Cardiac muscle cell (in vitro differentiated cells and primary cell): ENCODE measurements at regions not wholly inside any gene's neighbourhood (a gene's known extent, or its start where the extent isn't known, plus 50 kb on each side); places are given as distances from the start of the nearest gene placed in this dataset.

Source experiments
- DNase-seq, 2 donors: peaks; one replicate each; pipeline versions ENCODE4 v3.0.0 to v3.0.0-alpha.2; 2010 to 2017; ENCODE audit warnings: low read depth in 1 of 2, low spot score in 1 of 2
- H3K27ac ChIP-seq: fragments of 200-600 bp; sonication (generic); 2 replicates; pipeline ENCODE4 v1.5.1; 2016
- H3K27me3 ChIP-seq: fragments of 200-600 bp; sonication (generic); 2 replicates; pipeline ENCODE4 v1.6.0; 2016; ENCODE audit warnings: control low read depth
- H3K36me3 ChIP-seq: fragments of 200-600 bp; sonication (generic); 2 replicates; pipeline ENCODE4 v1.5.1; 2016; ENCODE audit warnings: control low read depth
- H3K4me1 ChIP-seq: fragments of 200-600 bp; sonication (generic); 2 replicates; pipeline ENCODE4 v1.8.1; 2017; ENCODE audit warnings: low read depth, mild to moderate bottlenecking, mixed run types
- H3K4me3 ChIP-seq: fragments of 200-600 bp; sonication (generic); 2 replicates; pipeline ENCODE4 v1.5.1; 2016; ENCODE audit warnings: mild to moderate bottlenecking
- H3K9me3 ChIP-seq: fragments of 200-600 bp; sonication (generic); 2 replicates; pipeline ENCODE4 v1.5.1; 2017; ENCODE audit warnings: low read depth, mild to moderate bottlenecking, control low read depth
- TF ChIP-seq, protein P1 (sequence below): IDR thresholded peaks from 2 replicates; pipeline ENCODE4 v1.5.1; 2012; ENCODE audit warnings: low read depth, mild to moderate bottlenecking, low read length

DNA sequence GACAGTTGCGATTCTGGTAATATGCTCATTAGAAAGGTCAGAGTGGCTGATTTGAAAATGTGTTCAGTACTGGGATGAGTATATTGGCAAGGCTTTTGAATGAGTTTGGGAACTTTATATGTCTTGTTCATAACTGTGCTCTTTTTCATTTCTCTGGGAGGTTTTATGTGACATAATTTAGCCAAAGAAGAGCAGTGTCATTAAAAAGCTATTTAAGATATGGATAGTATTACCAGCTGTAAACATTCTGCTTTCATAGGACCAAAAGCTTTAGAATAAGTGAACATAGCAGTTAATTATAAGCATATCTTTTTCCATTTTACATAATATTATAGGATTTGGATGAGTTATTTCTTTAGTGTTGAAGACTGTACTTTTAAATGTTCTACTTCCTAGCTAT, 260.4 kb downstream of the TTC6 start:
- TF ChIP-seq, protein P1, sequence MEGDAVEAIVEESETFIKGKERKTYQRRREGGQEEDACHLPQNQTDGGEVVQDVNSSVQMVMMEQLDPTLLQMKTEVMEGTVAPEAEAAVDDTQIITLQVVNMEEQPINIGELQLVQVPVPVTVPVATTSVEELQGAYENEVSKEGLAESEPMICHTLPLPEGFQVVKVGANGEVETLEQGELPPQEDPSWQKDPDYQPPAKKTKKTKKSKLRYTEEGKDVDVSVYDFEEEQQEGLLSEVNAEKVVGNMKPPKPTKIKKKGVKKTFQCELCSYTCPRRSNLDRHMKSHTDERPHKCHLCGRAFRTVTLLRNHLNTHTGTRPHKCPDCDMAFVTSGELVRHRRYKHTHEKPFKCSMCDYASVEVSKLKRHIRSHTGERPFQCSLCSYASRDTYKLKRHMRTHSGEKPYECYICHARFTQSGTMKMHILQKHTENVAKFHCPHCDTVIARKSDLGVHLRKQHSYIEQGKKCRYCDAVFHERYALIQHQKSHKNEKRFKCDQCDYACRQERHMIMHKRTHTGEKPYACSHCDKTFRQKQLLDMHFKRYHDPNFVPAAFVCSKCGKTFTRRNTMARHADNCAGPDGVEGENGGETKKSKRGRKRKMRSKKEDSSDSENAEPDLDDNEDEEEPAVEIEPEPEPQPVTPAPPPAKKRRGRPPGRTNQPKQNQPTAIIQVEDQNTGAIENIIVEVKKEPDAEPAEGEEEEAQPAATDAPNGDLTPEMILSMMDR: no peak
- H3K4me3 ChIP-seq: no peak overlapping the region
- H3K36me3 ChIP-seq: no peaks in the 10 kb centered on the region
- H3K9me3 ChIP-seq: no peaks in the 10 kb centered on the region
- H3K4me1 ChIP-seq: no peaks in the 10 kb centered on the region
- H3K27me3 ChIP-seq: no peaks in the 10 kb centered on the region
- H3K27ac ChIP-seq: no peak overlapping the region
- DNase-seq: no peak

DNA sequence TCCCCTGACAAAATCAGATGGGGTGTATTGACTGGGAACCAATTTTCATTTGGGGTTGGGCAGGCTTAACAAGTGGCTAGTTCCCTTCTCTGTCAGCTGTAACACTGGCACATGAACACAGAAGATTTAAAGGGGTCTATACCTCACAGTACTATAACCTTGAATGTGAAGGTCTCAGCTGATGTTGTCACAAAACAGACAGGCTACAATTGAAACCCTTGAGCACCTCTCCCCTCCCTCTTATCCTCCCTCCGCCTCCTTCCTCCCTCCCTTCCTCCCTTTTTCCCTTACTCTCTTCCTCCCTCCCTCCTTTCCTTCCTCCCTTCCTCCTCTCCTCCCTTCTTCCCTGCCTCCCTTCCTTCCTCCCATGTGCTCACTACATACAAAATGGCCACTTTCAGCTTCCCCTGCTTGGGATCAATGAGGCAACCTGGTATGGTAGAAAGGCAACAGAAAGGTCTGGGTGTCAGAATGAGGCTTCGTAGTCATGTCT, 262.4 kb downstream of the TTC6 start:
- Histone ChIP-seq H3K9me3 (no peaks in the 10 kb centered on the region), H3K27ac (no peak overlapping the region), H3K4me1 (no peaks in the 10 kb centered on the region), H3K27me3 (no peaks in the 10 kb centered on the region), H3K36me3 (no peaks in the 10 kb centered on the region), H3K4me3 (no peak overlapping the region)
- TF ChIP-seq, protein P1: no peak
- no peak for DNase-seq

DNA sequence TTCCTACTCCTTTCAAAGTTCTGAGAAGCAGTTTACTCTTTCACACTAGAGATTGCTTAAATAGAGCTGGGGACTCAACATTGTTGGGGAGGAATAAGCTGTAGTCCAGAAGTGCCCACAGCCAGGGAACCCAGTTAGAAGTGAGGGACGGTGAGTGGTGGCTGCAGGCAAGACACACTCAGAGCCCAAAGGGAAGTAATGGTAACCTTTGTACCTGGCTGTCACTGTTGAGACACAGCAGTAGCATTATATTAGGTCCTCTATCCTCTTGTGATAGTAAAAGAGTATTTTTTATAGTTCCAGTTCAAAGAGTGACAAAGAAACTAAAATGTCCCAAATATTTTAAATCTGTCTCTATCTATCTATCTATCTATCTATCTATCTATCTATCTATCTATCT, 263.3 kb downstream of the TTC6 start:
- Histone ChIP-seq H3K27ac (no peak overlapping the region), H3K4me3 (no peak overlapping the region), H3K36me3 (no peaks in the 10 kb centered on the region), H3K27me3 (no peaks in the 10 kb centered on the region), H3K9me3 (no peaks in the 10 kb centered on the region), H3K4me1 (no peaks in the 10 kb centered on the region)
- DNase-seq: no peak
- TF ChIP-seq, protein P1: no peak

DNA sequence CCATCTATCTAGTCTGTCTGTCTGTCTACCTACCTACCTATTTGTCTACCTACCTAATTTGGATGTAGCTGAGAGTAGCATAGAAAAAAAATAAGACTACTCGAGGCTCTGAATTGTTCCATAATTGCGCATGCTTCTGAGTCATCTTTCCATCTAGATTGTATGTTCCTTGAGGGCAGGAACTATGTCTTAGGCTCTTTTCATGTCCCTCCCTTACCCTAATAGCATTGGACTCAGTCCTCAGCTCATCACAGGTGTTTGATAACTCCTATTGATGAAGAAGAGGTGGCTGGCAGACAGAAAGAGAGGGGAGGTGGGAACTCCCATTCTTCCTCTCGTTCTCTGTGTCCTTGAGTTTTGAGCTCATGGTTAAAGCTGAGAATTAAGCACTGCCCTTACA, 263.7 kb downstream of the TTC6 start:
- Histone ChIP-seq H3K4me3 (no peak overlapping the region), H3K9me3 (no peaks in the 10 kb centered on the region)

DNA sequence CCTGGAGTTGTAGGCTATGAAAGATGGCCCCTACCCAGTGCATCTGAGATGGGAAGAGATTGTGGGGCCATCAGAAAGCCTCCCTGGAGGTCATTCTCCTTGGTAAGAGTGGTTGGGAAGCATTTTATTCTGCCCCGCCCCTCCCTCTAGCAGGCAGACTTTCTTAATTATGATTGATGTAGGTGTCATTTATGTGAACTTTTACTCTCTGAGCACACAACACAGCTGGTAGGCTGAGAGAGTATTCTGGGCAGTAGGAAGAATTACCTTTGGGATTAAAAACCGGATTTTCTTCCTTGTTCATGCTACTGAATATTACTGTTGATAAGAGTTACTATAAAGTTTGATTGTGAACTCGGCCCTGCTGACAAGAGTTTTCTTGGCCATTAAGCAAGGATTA, 266.8 kb downstream of the TTC6 start:
- no peak for DNase-seq
- TF ChIP-seq, protein P1: no peak
- H3K36me3 ChIP-seq: no peaks in the 10 kb centered on the region
- no peaks in the 10 kb centered on the region for H3K9me3 ChIP-seq
- H3K4me1 ChIP-seq: no peaks in the 10 kb centered on the region
- H3K27ac ChIP-seq: no peak overlapping the region
- no peaks in the 10 kb centered on the region for H3K27me3 ChIP-seq
- no peak overlapping the region for H3K4me3 ChIP-seq

More for the DNA sequence above, 263.7 kb downstream of the TTC6 start:
- TF ChIP-seq, protein P1: no peak
- no peak for DNase-seq
- Histone ChIP-seq H3K27ac (no peak overlapping the region), H3K4me1 (no peaks in the 10 kb centered on the region), H3K27me3 (no peaks in the 10 kb centered on the region), H3K36me3 (no peaks in the 10 kb centered on the region)

DNA sequence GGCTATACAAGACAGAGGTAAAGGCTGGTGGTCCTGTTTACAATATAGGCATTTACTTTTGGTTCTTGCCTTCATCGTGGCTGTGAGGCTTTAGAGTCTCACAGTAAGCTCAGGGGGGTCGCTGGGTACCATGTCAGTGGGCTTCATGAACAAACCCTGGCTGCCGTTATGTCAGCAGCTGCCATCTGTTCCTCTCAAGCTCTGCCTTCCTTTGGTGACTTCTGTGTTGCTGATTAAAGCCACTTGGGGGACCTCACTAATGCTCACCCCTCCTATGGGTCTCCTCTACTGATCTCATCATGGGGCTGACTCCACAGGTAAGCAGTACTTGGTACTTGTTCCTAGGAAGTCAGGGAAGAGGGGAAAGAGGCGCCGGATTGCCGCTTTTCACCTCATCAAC, 268.7 kb downstream of the TTC6 start:
- H3K9me3 ChIP-seq: no peaks in the 10 kb centered on the region
- H3K4me1 ChIP-seq: no peaks in the 10 kb centered on the region
- H3K36me3 ChIP-seq: no peaks in the 10 kb centered on the region
- no peak overlapping the region for H3K4me3 ChIP-seq
- DNase-seq: no peak
- no peak overlapping the region for H3K27ac ChIP-seq
- TF ChIP-seq, protein P1: no peak
- no peaks in the 10 kb centered on the region for H3K27me3 ChIP-seq
